Vagina (tissue), 2 donors: ENCODE measurements at regions not wholly inside any gene's neighbourhood (a gene's known extent, or its start where the extent isn't known, plus 50 kb on each side); places are given as distances from the start of the nearest gene placed in this dataset.

Experiments
- DNase-seq, 2 donors: peaks; one replicate each; pipeline ENCODE4 v3.0.0-alpha.2; 2017; ENCODE audit errors: extremely low spot score in 2 of 2
- H3K27ac ChIP-seq: fragments of 200-600 bp; sonication (generic); one replicate; pipeline ENCODE4 v1.5.1; 2019
- H3K27me3 ChIP-seq: fragments of 200-600 bp; sonication (generic); one replicate; pipeline ENCODE4 v1.5.1; 2019
- H3K36me3 ChIP-seq, 2 donors: fragments of 200-600 bp; sonication (generic); one replicate each; pipeline ENCODE4 v1.5.1; 2017 to 2019
- H3K4me1 ChIP-seq: fragments of 200-600 bp; sonication (generic); one replicate; pipeline ENCODE4 v1.5.1; 2019
- H3K4me3 ChIP-seq, 2 donors: fragments of 200-600 bp; sonication (generic); 1 replicate in 1 of 2; 2 replicates in 1 of 2; pipeline ENCODE4 v1.5.1; 2016 to 2019
- H3K9me3 ChIP-seq: fragments of 200-600 bp; sonication (generic); one replicate; pipeline ENCODE4 v1.5.1; 2019
- CTCF ChIP-seq, 3 experiments: fragments of 450-650 bp in 2 of 3; fragments of 200-600 bp in 1 of 3; sonication (generic) in 1 of 3; IDR thresholded peaks; one replicate each; pipeline ENCODE4 v1.5.1; 2017 to 2019; ENCODE audit warnings: antibody characterized with exemption in 3 of 3, mild to moderate bottlenecking in 2 of 3, moderate library complexity in 2 of 3
- POLR2A ChIP-seq, 2 donors: fragments of 450-650 bp; IDR thresholded peaks; one replicate each; pipeline ENCODE4 v1.6.1; 2017; ENCODE audit warnings: antibody characterized with exemption in 2 of 2, mild to moderate bottlenecking in 2 of 2, moderate library complexity in 2 of 2
- POLR2AphosphoS5 ChIP-seq, 2 donors: sonication (generic); formaldehyde crosslinking; IDR thresholded peaks; one replicate each; pipeline ENCODE4 v1.9.0; 2017; ENCODE audit warnings: antibody characterized with exemption in 2 of 2, mild to moderate bottlenecking in 2 of 2, low read depth in 1 of 2; ENCODE audit not compliant: insufficient read depth in 1 of 2
- intact Hi-C: fragments of 100-400 bp; cut with DNase I; formaldehyde crosslinking; loops from one replicate; pipeline ENCODE4 v1.15.1; 2023

- intact Hi-C loops: no loop called here
- no peaks in the 10 kb centered on the region for H3K36me3 ChIP-seq
Observed at GRCh38 chr2:195017890-195018289, 639.1 kb upstream of the SLC39A10 start.

GRCh38 chr2:195016841-195017240 is 640.2 kb upstream of the SLC39A10 start:
- H3K36me3 ChIP-seq: no peaks in the 10 kb centered on the region
- no peak for DNase-seq
- H3K27ac ChIP-seq: no peak overlapping the region
- no peaks in the 10 kb centered on the region for H3K9me3 ChIP-seq
- no peaks in the 10 kb centered on the region for H3K27me3 ChIP-seq
- no peak overlapping the region for H3K4me3 ChIP-seq
- TF ChIP-seq POLR2AphosphoS5 (IDR thresholded peaks at IDR 0.05; ENCODE audit: insufficient read depth in 1 of 2, low read depth in 1 of 2) (no peak), CTCF (IDR thresholded peaks at IDR 0.05) (no peak), POLR2A (IDR thresholded peaks at IDR 0.05) (no peak)
- intact Hi-C loops: no loop called here
- no peaks in the 10 kb centered on the region for H3K4me1 ChIP-seq

More at GRCh38 chr2:195017890-195018289, 639.1 kb upstream of the SLC39A10 start:
- TF ChIP-seq POLR2AphosphoS5 (IDR thresholded peaks at IDR 0.05; ENCODE audit: insufficient read depth in 1 of 2, low read depth in 1 of 2) (no peak), CTCF (IDR thresholded peaks at IDR 0.05) (no peak), POLR2A (IDR thresholded peaks at IDR 0.05) (no peak)
- no peaks in the 10 kb centered on the region for H3K27me3 ChIP-seq
- H3K4me1 ChIP-seq: no peaks in the 10 kb centered on the region
- H3K4me3 ChIP-seq: no peak overlapping the region
- no peak for DNase-seq
- H3K27ac ChIP-seq: no peak overlapping the region
- no peaks in the 10 kb centered on the region for H3K9me3 ChIP-seq

GRCh38 chr2:195009202-195009601 is 647.8 kb upstream of the SLC39A10 start:
- DNase-seq: no peak
- H3K4me3 ChIP-seq: no peak overlapping the region
- intact Hi-C loops: no loop called here
- TF ChIP-seq POLR2A (IDR thresholded peaks at IDR 0.05) (no peak), CTCF (IDR thresholded peaks at IDR 0.05) (no peak), POLR2AphosphoS5 (IDR thresholded peaks at IDR 0.05; ENCODE audit: insufficient read depth in 1 of 2, low read depth in 1 of 2) (no peak)
- H3K36me3 ChIP-seq: no peaks in the 10 kb centered on the region
- no peak overlapping the region for H3K27ac ChIP-seq
- no peaks in the 10 kb centered on the region for H3K27me3 ChIP-seq
- no peaks in the 10 kb centered on the region for H3K4me1 ChIP-seq
- H3K9me3 ChIP-seq: no peaks in the 10 kb centered on the region

GRCh38 chr2:195006856-195007255 is 650.2 kb upstream of the SLC39A10 start:
- H3K27me3 ChIP-seq: no peaks in the 10 kb centered on the region
- no peaks in the 10 kb centered on the region for H3K4me1 ChIP-seq
- H3K4me3 ChIP-seq: no peak overlapping the region
- no peaks in the 10 kb centered on the region for H3K9me3 ChIP-seq
- no peak for DNase-seq
- intact Hi-C loops: no loop called here
- no peaks in the 10 kb centered on the region for H3K36me3 ChIP-seq
- no peak overlapping the region for H3K27ac ChIP-seq
- no peak for TF ChIP-seq POLR2A (IDR thresholded peaks at IDR 0.05)
- TF ChIP-seq CTCF (IDR thresholded peaks at IDR 0.05): no peak
- no peak for TF ChIP-seq POLR2AphosphoS5 (IDR thresholded peaks at IDR 0.05; ENCODE audit: insufficient read depth in 1 of 2, low read depth in 1 of 2)

GRCh38 chr2:195003881-195004471 is 653.0 kb upstream of the SLC39A10 start:
- DNase-seq: no peak
- H3K9me3 ChIP-seq: no peaks in the 10 kb centered on the region
- H3K36me3 ChIP-seq: no peaks in the 10 kb centered on the region
- H3K27me3 ChIP-seq: no peaks in the 10 kb centered on the region
- no peaks in the 10 kb centered on the region for H3K4me1 ChIP-seq
- TF ChIP-seq POLR2AphosphoS5 (IDR thresholded peaks at IDR 0.05; ENCODE audit: insufficient read depth in 1 of 2, low read depth in 1 of 2) (no peak), POLR2A (IDR thresholded peaks at IDR 0.05) (no peak), CTCF (IDR thresholded peaks at IDR 0.05) (no peak)
- no peak overlapping the region for H3K27ac ChIP-seq
- H3K4me3 ChIP-seq: no peak overlapping the region
- intact Hi-C loops: no loop called here
